ENCODE measurements at regions not wholly inside any gene's neighbourhood (a gene's known extent, or its start where the extent isn't known, plus 50 kb on each side); places are given as distances from the start of the nearest gene placed in this dataset.

DNA sequence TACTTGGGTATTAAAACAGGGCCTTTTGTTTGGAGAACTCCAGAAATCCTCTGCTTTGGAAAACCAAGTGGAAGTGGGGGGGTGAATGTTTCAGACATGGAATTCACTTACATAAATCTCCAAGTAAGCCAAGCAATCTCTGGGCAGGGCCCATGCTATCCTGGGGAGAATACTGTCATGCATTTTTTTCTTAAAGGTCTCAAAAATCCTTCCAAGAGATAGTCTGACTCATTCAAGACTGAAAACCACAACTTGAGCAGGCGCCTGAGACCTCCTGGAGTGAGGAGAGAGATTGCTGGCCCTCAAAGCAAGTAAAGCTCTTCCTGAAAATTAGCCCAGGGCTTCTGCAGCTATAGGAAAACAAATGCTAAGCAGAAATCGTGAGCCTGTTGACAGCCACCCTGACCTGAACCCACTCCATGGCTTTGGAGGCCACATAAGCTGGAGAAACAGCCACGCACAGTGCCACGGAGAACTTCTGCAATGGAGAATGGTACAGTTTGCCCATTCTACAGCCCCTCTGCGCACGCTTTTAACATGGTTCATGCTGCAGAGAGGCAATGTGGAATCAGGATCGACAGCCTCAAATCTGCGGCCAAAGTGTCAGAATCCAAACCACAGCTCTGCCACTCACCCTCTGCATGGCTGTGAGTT lies 203.1 kb upstream of the AUTS2 start:
- no peak for TF ChIP-seq EZH2phosphoT487 (IDR thresholded peaks at IDR 0.05; ENCODE audit: low read length)
- TF ChIP-seq, protein P1, sequence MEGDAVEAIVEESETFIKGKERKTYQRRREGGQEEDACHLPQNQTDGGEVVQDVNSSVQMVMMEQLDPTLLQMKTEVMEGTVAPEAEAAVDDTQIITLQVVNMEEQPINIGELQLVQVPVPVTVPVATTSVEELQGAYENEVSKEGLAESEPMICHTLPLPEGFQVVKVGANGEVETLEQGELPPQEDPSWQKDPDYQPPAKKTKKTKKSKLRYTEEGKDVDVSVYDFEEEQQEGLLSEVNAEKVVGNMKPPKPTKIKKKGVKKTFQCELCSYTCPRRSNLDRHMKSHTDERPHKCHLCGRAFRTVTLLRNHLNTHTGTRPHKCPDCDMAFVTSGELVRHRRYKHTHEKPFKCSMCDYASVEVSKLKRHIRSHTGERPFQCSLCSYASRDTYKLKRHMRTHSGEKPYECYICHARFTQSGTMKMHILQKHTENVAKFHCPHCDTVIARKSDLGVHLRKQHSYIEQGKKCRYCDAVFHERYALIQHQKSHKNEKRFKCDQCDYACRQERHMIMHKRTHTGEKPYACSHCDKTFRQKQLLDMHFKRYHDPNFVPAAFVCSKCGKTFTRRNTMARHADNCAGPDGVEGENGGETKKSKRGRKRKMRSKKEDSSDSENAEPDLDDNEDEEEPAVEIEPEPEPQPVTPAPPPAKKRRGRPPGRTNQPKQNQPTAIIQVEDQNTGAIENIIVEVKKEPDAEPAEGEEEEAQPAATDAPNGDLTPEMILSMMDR (IDR thresholded peaks at IDR 0.05; ENCODE audit: low read length), result no peak
